ENCODE measurements at regions not wholly inside any gene's neighbourhood (a gene's known extent, or its start where the extent isn't known, plus 50 kb on each side); places are given as distances from the start of the nearest gene placed in this dataset.
"Not testable (repeated sequence)": the region's sequence is repeated elsewhere in the genome, so short reads cannot be mapped to it uniquely, and the experiment has no call there.

GRCh38 chr12:84157170-84157569 is 755.4 kb downstream of the SLC6A15 start:
- H3K4me3 ChIP-seq = no peak overlapping the region
- no peaks in the 10 kb centered on the region for H3K4me1 ChIP-seq
- TF ChIP-seq CTCF (IDR thresholded peaks at IDR 0.05) = no peak
- H3K9me3 ChIP-seq = no peaks in the 10 kb centered on the region
- no peaks in the 10 kb centered on the region for H3K36me3 ChIP-seq
- ATAC-seq = no peak
- intact Hi-C loops (cut with DNase I) = no loop called here
- DNase-seq = no peak
- no peaks in the 10 kb centered on the region for H3K27me3 ChIP-seq (ENCODE audit: low read depth)
- H3K27ac ChIP-seq = no peak overlapping the region

GRCh38 chr12:84154991-84155930 is 757.3 kb downstream of the SLC6A15 start:
- H3K4me3 ChIP-seq; intact Hi-C loops (cut with DNase I); H3K27me3 ChIP-seq (ENCODE audit: low read depth); H3K27ac ChIP-seq; ATAC-seq; H3K36me3 ChIP-seq; H3K9me3 ChIP-seq; H3K4me1 ChIP-seq: not testable (repeated sequence)
- DNase-seq = peak; percentile 30

GRCh38 chr12:84154439-84154990 is 758.1 kb downstream of the SLC6A15 start:
- intact Hi-C loops (cut with DNase I); H3K4me3 ChIP-seq; H3K4me1 ChIP-seq; H3K27me3 ChIP-seq (ENCODE audit: low read depth); H3K36me3 ChIP-seq; DNase-seq; ATAC-seq; H3K9me3 ChIP-seq; H3K27ac ChIP-seq: not testable (repeated sequence)

GRCh38 chr12:84150201-84150600 is 762.4 kb downstream of the SLC6A15 start:
- no peaks in the 10 kb centered on the region for H3K4me1 ChIP-seq
- no peaks in the 10 kb centered on the region for H3K27me3 ChIP-seq (ENCODE audit: low read depth)
- TF ChIP-seq CTCF (IDR thresholded peaks at IDR 0.05) = no peak
- DNase-seq (no peak), ATAC-seq (no peak)
- no peaks in the 10 kb centered on the region for H3K36me3 ChIP-seq
- H3K27ac ChIP-seq = no peak overlapping the region
- intact Hi-C loops (cut with DNase I) = no loop called here
- H3K4me3 ChIP-seq = no peak overlapping the region
- H3K9me3 ChIP-seq = peaks cover 8% of the 10 kb centered on the region

GRCh38 chr12:84148335-84148734 is 764.3 kb downstream of the SLC6A15 start:
- no peak overlapping the region for H3K4me3 ChIP-seq
- intact Hi-C loops (cut with DNase I) = no loop called here
- no peak for ATAC-seq
- H3K36me3 ChIP-seq = no peaks in the 10 kb centered on the region
- H3K27me3 ChIP-seq (ENCODE audit: low read depth) = no peaks in the 10 kb centered on the region
- H3K9me3 ChIP-seq = peaks cover 8% of the 10 kb centered on the region
- no peak for DNase-seq
- no peak for TF ChIP-seq CTCF (IDR thresholded peaks at IDR 0.05)
- no peaks in the 10 kb centered on the region for H3K4me1 ChIP-seq
- H3K27ac ChIP-seq = no peak overlapping the region

- TF ChIP-seq CTCF (IDR thresholded peaks at IDR 0.05) = no peak
Observed at GRCh38 chr12:84136862-84137367, 775.7 kb downstream of the SLC6A15 start.

More at GRCh38 chr12:84136862-84137367, 775.7 kb downstream of the SLC6A15 start:
- Histone ChIP-seq H3K4me1 (no peaks in the 10 kb centered on the region), H3K27me3 (ENCODE audit: low read depth) (no peaks in the 10 kb centered on the region), H3K36me3 (no peaks in the 10 kb centered on the region), H3K9me3 (no peaks in the 10 kb centered on the region), H3K4me3 (no peak overlapping the region), H3K27ac (no peak overlapping the region)
- intact Hi-C loops (cut with DNase I) = no loop called here
- DNase-seq (no peak), ATAC-seq (no peak)

Measured in lower lobe of right lung (tissue), 2 donors.